ENCODE measurements at regions not wholly inside any gene's neighbourhood (a gene's known extent, or its start where the extent isn't known, plus 50 kb on each side); places are given as distances from the start of the nearest gene placed in this dataset.

DNA sequence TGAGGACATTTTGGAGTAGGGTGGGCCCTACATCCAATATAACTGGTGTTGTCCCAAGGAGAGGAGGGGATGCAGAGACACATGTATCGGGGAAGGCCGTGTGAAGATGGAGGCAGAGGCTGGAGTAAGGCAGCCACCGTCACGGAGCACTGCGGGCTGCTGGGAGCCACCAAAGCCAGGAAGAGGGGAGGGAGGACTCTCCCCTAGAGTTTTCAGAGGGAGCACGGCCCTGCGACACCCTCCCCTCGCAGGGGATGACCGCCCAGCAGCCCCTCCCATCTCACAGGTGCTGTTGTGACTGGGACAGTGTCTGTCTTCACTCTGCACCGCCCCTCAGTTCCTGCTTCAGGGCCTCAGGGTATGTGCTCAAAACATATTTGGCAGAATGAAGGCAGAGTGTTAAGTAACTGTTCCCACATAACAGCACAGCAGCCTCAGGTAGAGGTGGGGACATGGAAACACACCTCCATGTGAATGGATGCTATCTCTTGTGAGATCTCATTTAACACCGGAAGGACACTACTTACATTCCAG is 82.2 kb downstream of the RBFOX3 start:
- TF ChIP-seq, protein P1, sequence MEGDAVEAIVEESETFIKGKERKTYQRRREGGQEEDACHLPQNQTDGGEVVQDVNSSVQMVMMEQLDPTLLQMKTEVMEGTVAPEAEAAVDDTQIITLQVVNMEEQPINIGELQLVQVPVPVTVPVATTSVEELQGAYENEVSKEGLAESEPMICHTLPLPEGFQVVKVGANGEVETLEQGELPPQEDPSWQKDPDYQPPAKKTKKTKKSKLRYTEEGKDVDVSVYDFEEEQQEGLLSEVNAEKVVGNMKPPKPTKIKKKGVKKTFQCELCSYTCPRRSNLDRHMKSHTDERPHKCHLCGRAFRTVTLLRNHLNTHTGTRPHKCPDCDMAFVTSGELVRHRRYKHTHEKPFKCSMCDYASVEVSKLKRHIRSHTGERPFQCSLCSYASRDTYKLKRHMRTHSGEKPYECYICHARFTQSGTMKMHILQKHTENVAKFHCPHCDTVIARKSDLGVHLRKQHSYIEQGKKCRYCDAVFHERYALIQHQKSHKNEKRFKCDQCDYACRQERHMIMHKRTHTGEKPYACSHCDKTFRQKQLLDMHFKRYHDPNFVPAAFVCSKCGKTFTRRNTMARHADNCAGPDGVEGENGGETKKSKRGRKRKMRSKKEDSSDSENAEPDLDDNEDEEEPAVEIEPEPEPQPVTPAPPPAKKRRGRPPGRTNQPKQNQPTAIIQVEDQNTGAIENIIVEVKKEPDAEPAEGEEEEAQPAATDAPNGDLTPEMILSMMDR (IDR thresholded peaks at IDR 0.05; ENCODE audit: insufficient read depth, low read length): no peak
- H3K4me3 ChIP-seq (ENCODE audit: low read depth, low read length): no peak overlapping the region
- no peak for DNase-seq (ENCODE audit: low read depth)

DNA sequence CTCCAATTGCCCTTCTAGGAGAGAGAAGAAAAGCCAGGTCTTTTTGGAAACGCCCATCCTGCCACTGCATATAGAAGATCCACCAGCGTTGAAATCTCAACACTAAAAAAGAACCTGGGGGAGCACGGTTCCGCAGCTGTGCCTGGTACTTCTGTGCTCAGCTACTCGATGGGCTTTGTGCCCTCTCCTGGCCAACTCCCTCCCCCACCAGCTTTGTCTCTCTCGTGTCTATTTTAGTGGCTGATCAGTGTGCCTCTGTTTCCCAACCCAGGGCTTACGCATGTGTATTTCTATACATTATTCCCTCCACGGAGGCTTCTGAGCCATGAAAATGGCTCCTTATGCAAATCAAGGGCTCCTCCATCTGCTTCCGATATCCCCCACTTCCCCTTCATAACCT is 83.5 kb downstream of the RBFOX3 start:
- H3K4me3 ChIP-seq (ENCODE audit: low read depth, low read length): no peak overlapping the region
- TF ChIP-seq, protein P1 (IDR thresholded peaks at IDR 0.05; ENCODE audit: insufficient read depth, low read length): no peak
- DNase-seq (ENCODE audit: low read depth): no peak

DNA sequence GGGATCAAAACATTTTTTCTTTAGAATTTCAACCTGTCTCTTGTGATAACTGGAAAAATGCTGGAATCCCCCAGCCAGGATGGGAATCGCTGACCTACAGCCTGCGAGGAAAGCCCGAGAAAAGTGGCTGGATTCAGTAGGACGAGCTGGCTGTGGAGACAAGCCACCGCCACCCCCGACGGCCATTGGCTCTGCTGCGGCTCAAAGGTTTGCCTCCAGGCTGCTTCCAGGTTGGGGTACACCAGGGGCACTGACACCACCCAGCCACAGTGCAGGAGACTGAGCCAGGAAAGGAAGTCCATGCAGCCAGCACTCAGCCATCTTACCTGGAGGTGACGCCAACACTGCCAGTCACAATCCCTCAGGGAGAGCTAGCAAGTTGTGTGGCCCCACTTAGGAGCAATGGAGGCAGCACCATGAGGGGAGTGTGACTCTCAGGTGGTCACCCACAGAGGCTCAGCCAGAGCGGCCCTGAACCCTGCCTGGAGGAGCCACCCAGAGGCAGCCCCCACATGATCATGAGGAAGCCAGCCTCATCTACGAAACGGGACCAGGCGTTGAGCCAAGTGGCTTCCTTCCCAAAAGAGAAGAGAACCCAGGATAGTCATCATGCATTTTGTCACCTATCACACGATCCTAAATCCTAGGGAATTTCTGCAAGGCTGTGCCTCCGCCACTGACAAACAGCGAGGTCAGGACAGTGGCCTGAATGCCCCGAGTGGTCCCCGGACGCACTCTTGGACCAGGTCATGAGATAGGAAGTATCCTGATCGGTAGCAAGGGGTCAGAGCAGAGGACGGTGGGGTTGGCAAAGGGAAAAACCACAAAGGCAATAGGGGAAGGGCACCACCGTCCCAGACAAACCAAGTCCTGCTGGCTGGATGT is 84.8 kb downstream of the RBFOX3 start:
- TF ChIP-seq, protein P1 (IDR thresholded peaks at IDR 0.05; ENCODE audit: insufficient read depth, low read length): no peak
- no peak overlapping the region for H3K4me3 ChIP-seq (ENCODE audit: low read depth, low read length)
- no peak for DNase-seq (ENCODE audit: low read depth)

DNA sequence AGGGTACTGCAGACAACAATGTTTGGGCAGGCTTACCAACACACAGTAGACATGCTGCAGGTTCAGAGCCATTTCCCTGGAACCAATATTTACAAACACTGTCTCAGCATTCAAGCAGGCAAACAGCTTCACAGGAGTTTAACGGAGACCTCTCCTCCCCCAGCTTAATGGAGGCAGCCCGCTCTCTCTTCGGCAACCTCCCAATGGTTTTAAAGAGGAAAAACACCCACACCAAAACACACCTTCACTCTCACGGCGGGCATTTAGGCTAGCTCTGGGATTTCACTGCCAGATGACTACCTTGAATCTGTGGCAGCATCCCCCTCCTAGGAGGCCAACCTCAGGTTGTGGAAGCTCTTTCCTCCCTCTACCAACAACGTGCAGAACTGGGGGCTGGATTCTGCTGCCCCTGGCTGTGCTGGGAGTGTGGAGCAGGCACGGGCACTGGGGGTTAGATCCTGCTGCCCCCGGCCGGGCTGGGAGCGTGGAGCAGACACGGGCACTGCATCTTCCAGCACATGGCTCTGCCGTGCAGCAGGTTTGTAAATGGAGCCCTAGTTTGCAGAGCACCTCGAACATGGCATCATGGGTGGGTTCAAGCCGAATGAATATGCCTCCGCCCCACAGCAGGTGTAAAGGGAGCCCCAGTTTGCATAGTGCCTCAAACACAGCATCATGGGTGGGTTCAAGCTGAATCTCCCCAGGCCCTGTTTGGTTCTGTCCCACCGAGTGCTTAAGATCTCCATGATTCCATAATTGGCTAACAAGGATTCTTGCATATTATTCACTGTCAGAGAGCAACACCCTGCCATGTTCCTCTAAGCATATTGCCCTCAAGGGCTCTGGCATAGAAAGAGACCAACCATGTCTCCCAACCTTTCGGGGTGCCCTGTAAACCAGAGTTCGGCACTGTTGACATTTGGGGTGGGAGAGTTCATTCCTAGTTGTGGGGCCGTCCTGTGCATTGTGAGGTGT is 86.4 kb downstream of the RBFOX3 start:
- H3K4me3 ChIP-seq (ENCODE audit: low read depth, low read length): no peak overlapping the region
- TF ChIP-seq, protein P1 (IDR thresholded peaks at IDR 0.05; ENCODE audit: insufficient read depth, low read length): no peak
- DNase-seq (ENCODE audit: low read depth): no peak

DNA sequence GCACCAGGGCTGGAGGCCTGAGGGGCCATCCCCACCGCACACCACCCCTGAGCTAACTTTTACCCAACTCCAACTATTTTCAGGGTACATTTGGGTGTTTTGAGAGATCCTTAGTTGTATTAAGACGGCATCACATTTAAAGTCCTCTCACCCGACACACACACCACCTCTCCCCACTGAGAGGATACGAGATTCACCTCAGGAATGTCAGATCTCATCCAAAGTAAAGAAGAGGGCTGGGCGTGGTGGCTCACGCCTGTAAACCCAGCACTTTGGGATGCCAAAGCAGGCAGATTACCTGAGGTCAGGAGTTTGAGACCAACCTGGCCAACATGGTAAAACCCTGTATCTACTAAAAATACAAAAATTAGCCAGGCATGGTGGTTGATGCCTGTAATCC is 88.4 kb downstream of the RBFOX3 start:
- DNase-seq (ENCODE audit: low read depth): no peak
- no peak overlapping the region for H3K4me3 ChIP-seq (ENCODE audit: low read depth, low read length)
- TF ChIP-seq, protein P1 (IDR thresholded peaks at IDR 0.05; ENCODE audit: insufficient read depth, low read length): no peak

DNA sequence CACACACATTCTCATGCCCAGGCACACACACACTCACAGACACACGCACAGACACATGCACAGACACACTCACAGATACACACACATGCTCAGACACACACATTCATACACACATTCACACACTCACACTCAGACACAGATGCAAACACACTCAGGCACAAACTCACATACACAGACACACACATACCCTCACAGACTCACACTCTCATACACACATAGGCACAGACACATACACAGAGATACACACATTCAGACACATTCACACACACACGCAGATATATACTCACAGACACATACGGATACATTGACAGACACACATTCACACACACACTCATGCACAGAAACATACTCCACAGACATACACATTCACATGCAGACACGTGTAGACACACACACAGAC is 89.6 kb downstream of the RBFOX3 start:
- DNase-seq (ENCODE audit: low read depth): no peak
- no peak overlapping the region for H3K4me3 ChIP-seq (ENCODE audit: low read depth, low read length)
- TF ChIP-seq, protein P1 (IDR thresholded peaks at IDR 0.05; ENCODE audit: insufficient read depth, low read length): no peak

Measured in fibroblast of the aortic adventitia (primary cell).